ENCODE measurements at regions not wholly inside any gene's neighbourhood (a gene's known extent, or its start where the extent isn't known, plus 50 kb on each side); places are given as distances from the start of the nearest gene placed in this dataset.
"Not testable (repeated sequence)": the region's sequence is repeated elsewhere in the genome, so short reads cannot be mapped to it uniquely, and the experiment has no call there.

GRCh38 chr14:85350667-85351066, 179.3 kb upstream of the FLRT2 start:
- no peaks in the 10 kb centered on the region for H3K9me3 ChIP-seq (ENCODE audit: control insufficient read depth, insufficient read depth, low read depth, low read length)
- CTCF ChIA-PET: interaction anchor here (0.7 kb wide), 2 partner anchors 263 to 624 kb away, joined by 3 read pairs; no protein-coding TSS in a partner anchor
- POLR2A ChIA-PET: no interaction called here
- H3K27ac ChIP-seq (ENCODE audit: extremely low read depth, low read depth, low read length): no peak overlapping the region
- no peaks in the 10 kb centered on the region for H3K36me3 ChIP-seq (ENCODE audit: control insufficient read depth in 2 of 2, insufficient read depth in 1 of 2, low read length in 2 of 2)
- H3K4me3 ChIP-seq (ENCODE audit: low read depth, low read length): no peak overlapping the region
- H3K4me1 ChIP-seq (ENCODE audit: control insufficient read depth, insufficient read depth, low read length): no peaks in the 10 kb centered on the region
- TF ChIP-seq ZNF175 (tag by site-specific recombination; IDR thresholded peaks at IDR 0.05) (no peak), ZNF514 (tag by site-specific recombination; IDR thresholded peaks at IDR 0.05) (no peak), ZNF530 (tag by site-specific recombination; IDR thresholded peaks at IDR 0.05; ENCODE audit: low read depth) (no peak), ZNF792 (tag by site-specific recombination; IDR thresholded peaks at IDR 0.05) (no peak), ZNF155 (tag by site-specific recombination; IDR thresholded peaks at IDR 0.05) (no peak), ZNF449 (tag by site-specific recombination; IDR thresholded peaks at IDR 0.05) (no peak), ZBTB8A (tag by site-specific recombination; IDR thresholded peaks at IDR 0.05) (no peak), ZNF221 (tag by site-specific recombination; IDR thresholded peaks at IDR 0.05; ENCODE audit: borderline replicate concordance) (no peak), ZNF626 (tag by site-specific recombination; IDR thresholded peaks at IDR 0.05) (no peak), ZNF16 (tag by site-specific recombination; IDR thresholded peaks at IDR 0.05; ENCODE audit: low read depth) (no peak), ATF2 (tag by site-specific recombination; IDR thresholded peaks at IDR 0.05; ENCODE audit: low read depth) (no peak), ZNF248 (tag by site-specific recombination; IDR thresholded peaks at IDR 0.05) (no peak), RBAK (tag by site-specific recombination; IDR thresholded peaks at IDR 0.05) (no peak), ZNF416 (tag by site-specific recombination; IDR thresholded peaks at IDR 0.05) (no peak), ZNF704 (tag by site-specific recombination; IDR thresholded peaks at IDR 0.05) (no peak), ZNF174 (tag by site-specific recombination; IDR thresholded peaks at IDR 0.05) (no peak), ZBTB48 (tag by site-specific recombination; IDR thresholded peaks at IDR 0.05) (no peak)

GRCh38 chr14:85352588-85352987, 177.4 kb upstream of the FLRT2 start:
- H3K4me3 ChIP-seq (ENCODE audit: low read depth, low read length); CTCF ChIA-PET; H3K27ac ChIP-seq (ENCODE audit: extremely low read depth, low read depth, low read length); H3K4me1 ChIP-seq (ENCODE audit: control insufficient read depth, insufficient read depth, low read length); POLR2A ChIA-PET; H3K36me3 ChIP-seq (ENCODE audit: control insufficient read depth in 2 of 2, insufficient read depth in 1 of 2, low read length in 2 of 2); H3K9me3 ChIP-seq (ENCODE audit: control insufficient read depth, insufficient read depth, low read depth, low read length): not testable (repeated sequence)

GRCh38 chr14:85357120-85357519, 172.8 kb upstream of the FLRT2 start:
- H3K4me1 ChIP-seq (ENCODE audit: control insufficient read depth, insufficient read depth, low read length): no peaks in the 10 kb centered on the region
- no peak overlapping the region for H3K27ac ChIP-seq (ENCODE audit: extremely low read depth, low read depth, low read length)
- ChIA-PET CTCF (no interaction called here), POLR2A (no interaction called here)
- no peaks in the 10 kb centered on the region for H3K36me3 ChIP-seq (ENCODE audit: control insufficient read depth in 2 of 2, insufficient read depth in 1 of 2, low read length in 2 of 2)
- H3K9me3 ChIP-seq (ENCODE audit: control insufficient read depth, insufficient read depth, low read depth, low read length): no peaks in the 10 kb centered on the region
- no peak overlapping the region for H3K4me3 ChIP-seq (ENCODE audit: low read depth, low read length)
- TF ChIP-seq ZNF639 (tag by site-specific recombination; IDR thresholded peaks at IDR 0.05): no peak
- no peak for TF ChIP-seq ZNF2 (tag by site-specific recombination; IDR thresholded peaks at IDR 0.05)
- TF ChIP-seq CTCF (tag by site-specific recombination; IDR thresholded peaks at IDR 0.05): no peak
- TF ChIP-seq ZNF341 (tag by site-specific recombination; IDR thresholded peaks at IDR 0.05; ENCODE audit: low read depth): no peak
- no peak for TF ChIP-seq ZNF660 (tag by site-specific recombination; IDR thresholded peaks at IDR 0.05)
- no peak for TF ChIP-seq ZNF776 (tag by site-specific recombination; IDR thresholded peaks at IDR 0.05; ENCODE audit: borderline replicate concordance)
- TF ChIP-seq ZNF521 (tag by site-specific recombination; IDR thresholded peaks at IDR 0.05): no peak
- no peak for TF ChIP-seq ZNF747 (tag by site-specific recombination; IDR thresholded peaks at IDR 0.05)
- TF ChIP-seq ATF2 (tag by site-specific recombination; IDR thresholded peaks at IDR 0.05; ENCODE audit: low read depth): no peak
